ENCODE measurements at regions not wholly inside any gene's neighbourhood (a gene's known extent, or its start where the extent isn't known, plus 50 kb on each side); places are given as distances from the start of the nearest gene placed in this dataset.
"Not testable (repeated sequence)": the region's sequence is repeated elsewhere in the genome, so short reads cannot be mapped to it uniquely, and the experiment has no call there.

DNA sequence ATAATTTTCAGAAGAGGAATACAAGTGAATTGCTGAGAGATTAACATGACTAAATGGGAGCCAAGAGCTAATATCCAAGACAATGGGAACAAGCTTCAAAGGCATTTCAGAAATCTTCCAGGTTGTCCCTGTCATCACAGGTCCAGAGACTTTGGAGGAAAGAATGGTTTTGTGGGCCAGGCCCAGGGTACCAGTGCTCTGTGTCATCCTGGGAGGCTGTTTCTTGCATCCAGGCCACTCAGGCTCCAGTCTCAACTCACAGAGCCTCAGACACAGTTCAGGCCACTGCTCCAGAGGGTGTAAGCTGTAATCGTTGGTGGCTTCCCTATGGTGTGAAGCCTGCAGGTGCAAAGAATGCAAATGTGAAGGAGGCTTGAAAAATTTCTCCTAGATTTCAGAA lies 170.4 kb upstream of the NRG3 start:
- no peak overlapping the region for H3K4me3 Mint-ChIP-seq
- CTCF ChIA-PET = no interaction called here
- no peaks in the 10 kb centered on the region for H3K36me3 Mint-ChIP-seq
- no peaks in the 10 kb centered on the region for H3K9me3 Mint-ChIP-seq
- no peak for DNase-seq
- no peak overlapping the region for H3K27ac Mint-ChIP-seq
- no peaks in the 10 kb centered on the region for H3K4me1 Mint-ChIP-seq
- H3K27me3 Mint-ChIP-seq = no peaks in the 10 kb centered on the region

DNA sequence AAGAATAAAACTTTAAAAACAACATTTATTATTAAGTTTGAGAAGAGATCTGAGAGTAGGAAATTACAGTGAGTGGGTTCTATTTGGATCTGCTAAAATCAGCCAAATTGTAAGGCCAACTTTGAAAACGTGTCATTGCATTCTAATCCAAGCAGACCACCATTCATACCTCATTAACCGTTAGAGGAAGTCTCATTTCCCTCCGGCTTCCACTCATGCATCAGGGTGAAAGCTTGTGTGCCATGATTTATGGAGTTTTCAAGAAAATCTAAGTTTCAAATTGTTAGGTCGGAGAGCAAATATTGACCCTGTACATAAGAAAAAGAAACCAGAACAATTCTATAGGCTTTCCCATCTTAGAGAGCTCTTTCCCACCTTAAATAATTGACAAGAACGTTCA lies 166.6 kb upstream of the NRG3 start:
- no peak overlapping the region for H3K4me3 Mint-ChIP-seq
- CTCF ChIA-PET = no interaction called here
- no peak overlapping the region for H3K27ac Mint-ChIP-seq

DNA sequence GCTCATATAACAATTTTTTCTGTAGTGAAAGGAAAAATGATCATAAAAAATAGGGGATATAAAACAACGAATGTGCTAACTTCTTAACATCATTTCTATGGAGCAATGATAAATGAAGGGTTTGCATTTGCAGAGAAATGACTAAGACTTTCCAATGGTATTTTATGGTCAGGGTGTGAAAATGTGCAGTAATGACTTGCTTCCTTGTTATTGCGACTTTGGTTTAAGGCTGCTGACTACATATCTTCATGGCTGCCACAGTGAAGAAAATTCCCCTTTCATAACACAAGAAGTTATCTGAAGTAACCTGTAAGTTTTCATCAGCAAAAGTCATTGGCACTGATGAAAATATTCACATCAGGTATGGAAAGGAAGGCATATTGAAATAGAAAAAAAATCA lies 166.1 kb upstream of the NRG3 start:
- Mint-ChIP-seq H3K4me1 (no peaks in the 10 kb centered on the region), H3K27ac (no peak overlapping the region), H3K27me3 (no peaks in the 10 kb centered on the region), H3K9me3 (no peaks in the 10 kb centered on the region), H3K4me3 (no peak overlapping the region), H3K36me3 (no peaks in the 10 kb centered on the region)
- CTCF ChIA-PET = no interaction called here
- no peak for DNase-seq

More for the DNA sequence above, 166.6 kb upstream of the NRG3 start:
- no peaks in the 10 kb centered on the region for H3K9me3 Mint-ChIP-seq
- no peaks in the 10 kb centered on the region for H3K4me1 Mint-ChIP-seq
- no peaks in the 10 kb centered on the region for H3K36me3 Mint-ChIP-seq
- no peaks in the 10 kb centered on the region for H3K27me3 Mint-ChIP-seq
- DNase-seq = no peak

DNA sequence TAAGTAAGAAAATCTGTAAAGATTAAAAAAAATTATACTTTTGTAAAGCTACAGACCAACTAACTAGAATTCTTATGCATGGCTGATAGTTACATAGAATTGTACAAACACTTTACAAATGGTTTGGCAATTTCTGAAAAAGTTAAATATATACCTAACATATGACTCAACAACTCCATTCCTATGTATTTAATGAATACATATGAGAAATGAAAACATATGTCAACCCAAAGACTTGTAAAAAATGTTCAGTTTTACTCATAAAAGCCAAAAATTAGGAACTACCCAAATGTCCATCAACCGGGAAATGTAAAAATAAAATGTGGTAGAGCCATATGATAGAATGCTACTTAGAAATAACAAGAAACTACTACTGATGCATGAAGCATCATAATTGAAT lies 152.6 kb upstream of the NRG3 start:
- no peaks in the 10 kb centered on the region for H3K9me3 Mint-ChIP-seq
- no peak overlapping the region for H3K27ac Mint-ChIP-seq
- H3K4me3 Mint-ChIP-seq = no peak overlapping the region
- peaks cover 23% of the 10 kb centered on the region for H3K4me1 Mint-ChIP-seq
- no peak for DNase-seq
- H3K36me3 Mint-ChIP-seq = no peaks in the 10 kb centered on the region
- CTCF ChIA-PET = no interaction called here
- no peaks in the 10 kb centered on the region for H3K27me3 Mint-ChIP-seq

DNA sequence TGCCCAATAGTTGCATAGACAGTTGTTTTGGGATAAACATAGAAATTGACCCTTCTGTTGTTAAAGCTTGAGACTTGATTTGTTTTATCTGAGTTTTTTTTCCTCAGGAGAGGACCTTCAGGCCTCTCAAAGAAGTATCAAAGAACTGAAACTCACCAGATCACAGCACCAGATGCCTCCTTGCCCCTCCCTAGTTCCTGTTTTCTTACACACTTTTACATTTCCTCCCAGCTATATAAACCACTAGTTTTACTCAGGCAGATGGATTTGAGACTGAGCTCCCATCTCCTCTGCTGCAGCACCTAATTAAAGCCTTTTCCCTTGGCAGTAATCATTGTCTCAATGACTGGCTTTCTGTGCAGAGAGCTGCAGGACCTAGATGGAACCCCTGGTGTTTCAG lies 150.6 kb upstream of the NRG3 start:
- H3K4me3 Mint-ChIP-seq = no peak overlapping the region
- CTCF ChIA-PET = no interaction called here

DNA sequence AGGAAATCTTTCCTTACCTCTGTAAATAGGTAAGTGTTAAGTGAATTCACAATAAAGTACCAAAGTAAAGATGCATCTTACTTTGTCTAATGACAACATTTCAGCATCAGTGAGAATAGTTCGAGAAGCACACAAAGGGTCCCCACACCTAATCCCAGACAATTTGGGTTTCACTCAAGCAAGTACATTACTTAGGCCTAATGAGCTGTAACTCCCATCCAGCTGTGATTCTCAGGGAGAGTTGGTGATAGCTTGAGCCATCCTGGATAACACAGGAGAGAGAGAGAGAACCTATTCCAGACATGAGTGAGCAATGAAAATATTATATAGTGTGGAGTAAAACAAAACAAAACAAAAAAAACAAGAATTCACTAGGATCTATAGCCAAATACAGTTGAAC lies 149.1 kb upstream of the NRG3 start:
- no peak overlapping the region for H3K4me3 Mint-ChIP-seq
- no peaks in the 10 kb centered on the region for H3K36me3 Mint-ChIP-seq
- no peak overlapping the region for H3K27ac Mint-ChIP-seq
- peaks cover 2% of the 10 kb centered on the region for H3K9me3 Mint-ChIP-seq
- no peaks in the 10 kb centered on the region for H3K27me3 Mint-ChIP-seq
- CTCF ChIA-PET = no interaction called here
- peaks cover 27% of the 10 kb centered on the region for H3K4me1 Mint-ChIP-seq
- no peak for DNase-seq

More for the DNA sequence above, 150.6 kb upstream of the NRG3 start:
- Mint-ChIP-seq H3K27me3 (no peaks in the 10 kb centered on the region), H3K27ac (peak overlapping the region; percentile 86), H3K4me1 (peaks cover 27% of the 10 kb centered on the region), H3K36me3 (no peaks in the 10 kb centered on the region), H3K9me3 (peaks cover 2% of the 10 kb centered on the region)
- DNase-seq = peak; percentile 29

DNA sequence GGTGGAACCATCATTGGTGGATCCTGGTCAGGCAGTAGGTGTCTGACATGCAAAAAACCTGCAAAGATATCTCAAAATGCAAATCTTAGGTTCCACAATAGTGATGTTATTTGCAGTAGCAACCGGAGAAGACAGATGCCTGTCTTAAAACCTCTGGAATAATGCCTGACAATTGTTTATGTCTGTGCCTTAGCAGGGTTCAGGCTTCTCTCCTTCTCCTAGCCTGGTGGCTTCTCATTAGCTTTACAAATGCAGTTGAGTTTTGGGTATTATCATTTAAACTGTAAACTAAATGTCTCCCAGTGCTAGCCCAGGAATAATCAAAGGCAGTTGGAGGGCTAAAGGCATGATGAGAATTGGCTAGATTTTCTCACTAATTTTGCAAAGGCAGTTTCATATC lies 146.3 kb upstream of the NRG3 start:
- Mint-ChIP-seq H3K27ac (no peak overlapping the region), H3K36me3 (no peaks in the 10 kb centered on the region), H3K4me1 (peaks cover 28% of the 10 kb centered on the region), H3K27me3 (no peaks in the 10 kb centered on the region), H3K4me3 (no peak overlapping the region), H3K9me3 (peaks cover 5% of the 10 kb centered on the region)
- CTCF ChIA-PET = no interaction called here
- DNase-seq = no peak

DNA sequence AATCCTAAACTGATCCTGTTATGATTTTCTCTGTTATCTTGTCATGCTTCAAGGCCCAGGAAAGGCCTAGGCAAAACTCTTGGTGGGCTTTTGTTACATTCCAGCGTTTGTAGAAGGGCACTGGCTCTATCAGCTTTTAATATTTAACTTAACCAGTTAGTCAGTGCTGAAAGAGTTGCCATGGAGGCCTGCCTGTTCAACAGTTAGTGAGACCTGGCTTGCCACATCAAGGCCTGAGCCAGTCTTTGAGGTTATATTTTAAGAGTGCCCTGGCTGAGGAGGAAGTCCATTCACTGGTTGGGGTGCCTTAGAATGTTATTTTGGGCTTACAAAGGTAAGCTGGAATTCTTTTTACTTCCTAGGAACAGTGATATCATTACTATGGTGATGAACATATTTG lies 144.1 kb upstream of the NRG3 start:
- Mint-ChIP-seq H3K27me3 (no peaks in the 10 kb centered on the region), H3K4me3 (no peak overlapping the region), H3K9me3 (peaks cover 5% of the 10 kb centered on the region)

DNA sequence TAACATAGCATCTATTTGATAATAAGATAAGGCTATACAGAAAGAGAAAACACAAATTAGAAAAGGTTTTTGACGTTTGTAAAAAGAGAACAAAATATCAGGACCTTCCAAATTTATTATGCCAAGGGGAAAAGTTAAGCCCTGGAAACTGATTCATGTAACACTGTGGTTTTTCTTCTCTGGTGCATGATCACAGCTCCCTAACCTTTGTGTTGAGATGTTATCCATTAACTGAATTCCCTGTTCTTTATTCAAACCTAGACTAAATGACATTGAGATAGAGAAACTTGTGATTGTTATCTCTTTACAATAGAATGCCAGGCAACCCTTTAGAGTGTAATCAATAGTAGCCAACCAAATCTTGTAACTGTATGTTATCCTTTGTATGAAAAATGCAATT lies 141.5 kb upstream of the NRG3 start:
- Mint-ChIP-seq H3K27me3 (no peaks in the 10 kb centered on the region), H3K4me1 (peaks cover 4% of the 10 kb centered on the region), H3K9me3 (peaks cover 4% of the 10 kb centered on the region), H3K27ac (no peak overlapping the region), H3K4me3 (no peak overlapping the region), H3K36me3 (no peaks in the 10 kb centered on the region)
- CTCF ChIA-PET = no interaction called here
- no peak for DNase-seq

More for the DNA sequence above, 144.1 kb upstream of the NRG3 start:
- H3K36me3 Mint-ChIP-seq = no peaks in the 10 kb centered on the region
- no peak for DNase-seq
- H3K27ac Mint-ChIP-seq = no peak overlapping the region
- CTCF ChIA-PET = no interaction called here
- peaks cover 8% of the 10 kb centered on the region for H3K4me1 Mint-ChIP-seq

DNA sequence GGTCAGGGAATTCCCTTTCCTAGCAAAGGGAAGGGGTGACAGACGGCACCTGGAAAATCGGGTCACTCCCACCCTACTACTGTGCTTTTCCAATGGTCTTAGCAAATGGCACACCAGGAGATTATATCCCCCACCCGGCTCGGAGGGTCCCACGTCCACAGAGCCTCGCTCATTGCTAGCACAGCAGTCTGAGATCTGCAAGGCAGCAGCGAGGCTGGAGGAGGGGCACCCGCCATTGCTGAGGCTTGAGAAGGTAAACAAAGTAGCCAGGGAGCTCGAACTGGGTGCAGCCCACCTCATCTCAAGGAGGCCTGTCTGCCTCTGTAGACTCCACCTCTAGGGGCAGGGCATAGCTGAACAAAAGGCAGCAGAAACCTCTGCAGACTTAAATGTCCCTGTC lies 139.8 kb upstream of the NRG3 start:
- H3K27ac Mint-ChIP-seq, DNase-seq, H3K4me1 Mint-ChIP-seq, H3K9me3 Mint-ChIP-seq, H3K27me3 Mint-ChIP-seq, H3K36me3 Mint-ChIP-seq, H3K4me3 Mint-ChIP-seq, CTCF ChIA-PET: not testable (repeated sequence)

DNA sequence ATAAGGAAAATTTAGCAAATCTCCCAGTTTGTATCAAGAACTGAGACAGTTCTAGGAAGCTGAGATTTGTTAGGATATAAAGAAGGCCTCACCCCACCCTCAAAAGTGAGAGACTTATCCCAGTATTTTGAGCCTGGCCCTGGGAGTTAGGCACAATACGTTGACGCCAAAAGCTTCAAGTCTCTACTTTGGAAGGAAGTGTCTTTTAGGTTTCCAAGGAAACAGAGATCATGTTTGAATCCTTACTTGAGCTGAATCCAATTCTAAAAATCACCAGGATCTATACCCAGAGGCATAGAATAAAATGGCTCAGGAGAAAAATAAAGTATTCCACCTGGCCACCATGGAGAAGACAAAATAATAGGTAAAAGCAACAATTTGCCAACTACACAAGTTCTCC lies 115.9 kb upstream of the NRG3 start:
- Mint-ChIP-seq H3K27me3 (no peaks in the 10 kb centered on the region), H3K27ac (no peak overlapping the region), H3K36me3 (no peaks in the 10 kb centered on the region), H3K4me1 (no peaks in the 10 kb centered on the region), H3K9me3 (peaks cover 2% of the 10 kb centered on the region), H3K4me3 (no peak overlapping the region)
- CTCF ChIA-PET = no interaction called here
- no peak for DNase-seq

DNA sequence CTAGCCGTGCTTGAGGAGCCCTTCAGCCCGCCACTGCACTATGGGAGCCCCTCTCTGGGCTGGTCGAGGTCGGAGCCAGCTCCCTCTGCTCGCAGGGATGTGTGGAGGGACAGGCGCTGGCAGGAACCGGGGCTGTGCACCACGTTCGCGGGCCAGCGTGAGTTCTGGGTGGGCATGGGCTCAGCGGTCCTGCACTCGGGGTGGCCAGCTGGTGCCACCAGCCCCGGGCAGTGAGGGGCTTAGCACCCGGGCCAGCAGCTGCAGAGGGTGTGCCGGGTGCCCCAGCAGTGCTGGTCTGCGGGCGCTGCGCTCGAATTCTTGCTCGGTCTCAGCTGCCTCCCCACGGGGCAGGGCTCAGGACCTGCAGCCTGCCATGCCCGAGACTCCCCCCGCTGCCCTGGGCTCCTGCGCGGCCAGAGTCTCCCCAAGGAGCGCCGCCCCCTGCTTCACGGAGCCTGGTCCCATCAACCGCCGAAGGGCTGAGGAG lies 90.8 kb upstream of the NRG3 start:
- no peak overlapping the region for H3K27ac Mint-ChIP-seq
- CTCF ChIA-PET = no interaction called here

DNA sequence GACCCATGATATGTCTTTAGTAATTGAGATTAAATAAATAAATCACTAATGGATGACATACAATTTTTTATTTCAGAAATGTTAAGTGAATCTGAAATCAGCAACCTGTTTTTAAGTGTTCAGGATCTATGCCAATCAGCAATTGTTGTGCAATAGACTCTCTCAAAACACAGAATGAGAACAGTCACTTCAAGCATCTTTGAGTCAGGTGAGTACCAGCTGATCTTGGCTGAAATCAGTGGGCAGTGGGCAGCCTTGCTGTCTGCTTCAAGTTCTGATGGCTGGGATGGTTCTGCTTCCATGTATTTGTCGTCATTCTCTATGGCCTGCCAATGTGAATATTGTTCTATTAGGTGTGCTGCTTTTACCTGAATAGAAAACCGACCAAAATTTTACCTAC lies 82.3 kb upstream of the NRG3 start:
- Mint-ChIP-seq H3K4me1 (no peaks in the 10 kb centered on the region), H3K27ac (no peak overlapping the region), H3K27me3 (no peaks in the 10 kb centered on the region), H3K9me3 (no peaks in the 10 kb centered on the region), H3K36me3 (no peaks in the 10 kb centered on the region), H3K4me3 (no peak overlapping the region)
- CTCF ChIA-PET = no interaction called here
- no peak for DNase-seq

More for the DNA sequence above, 90.8 kb upstream of the NRG3 start:
- Mint-ChIP-seq H3K4me3 (no peak overlapping the region), H3K36me3 (no peaks in the 10 kb centered on the region), H3K4me1 (no peaks in the 10 kb centered on the region), H3K9me3 (peaks cover 7% of the 10 kb centered on the region), H3K27me3 (no peaks in the 10 kb centered on the region)
- DNase-seq = no peak

DNA sequence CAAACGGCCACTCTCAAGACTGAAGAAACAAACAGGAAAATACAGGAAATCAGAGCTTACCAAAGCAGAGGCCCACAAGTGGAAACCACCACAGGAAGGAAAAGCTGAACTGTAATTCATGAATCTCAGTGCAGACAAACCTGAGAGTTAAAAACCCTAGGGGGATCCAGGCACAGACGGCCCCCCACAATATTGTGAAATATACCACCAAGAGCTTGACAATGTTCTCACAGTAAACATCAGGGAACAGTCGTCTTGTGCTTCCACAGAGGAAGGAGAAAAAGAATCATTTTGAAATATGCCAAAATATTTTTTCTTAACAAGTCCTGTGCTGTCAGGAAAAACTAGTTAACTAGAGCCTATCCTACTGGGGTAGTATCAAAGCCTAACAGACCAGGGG lies 68.2 kb upstream of the NRG3 start:
- peaks cover 4% of the 10 kb centered on the region for H3K9me3 Mint-ChIP-seq
- no peak overlapping the region for H3K27ac Mint-ChIP-seq
- H3K36me3 Mint-ChIP-seq = no peaks in the 10 kb centered on the region
- no peak overlapping the region for H3K4me3 Mint-ChIP-seq
- no peaks in the 10 kb centered on the region for H3K27me3 Mint-ChIP-seq
- no peak for DNase-seq
- no peaks in the 10 kb centered on the region for H3K4me1 Mint-ChIP-seq
- CTCF ChIA-PET = interaction anchor here (0.9 kb wide), 1 partner anchor 8 kb away, joined by 3 read pairs; no protein-coding TSS in a partner anchor

DNA sequence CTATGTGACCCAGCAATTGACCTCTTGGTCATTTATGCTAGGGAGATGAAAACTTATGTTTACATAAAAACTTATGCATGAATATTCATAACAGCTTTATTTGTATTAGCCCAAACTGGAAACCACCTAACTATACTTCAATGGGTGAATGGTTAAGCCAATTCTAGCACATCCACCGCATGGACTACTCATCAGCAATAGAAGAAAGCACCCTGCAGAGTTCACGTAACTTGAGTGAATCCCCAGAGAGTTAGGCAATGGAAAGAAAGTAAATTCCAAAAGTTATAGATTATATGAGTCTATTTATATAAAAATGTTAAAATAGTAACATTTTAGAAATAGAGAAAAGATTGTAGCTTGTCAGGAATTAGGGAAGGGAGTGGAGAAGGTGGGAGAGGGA lies 60.2 kb upstream of the NRG3 start:
- Mint-ChIP-seq H3K27ac (no peak overlapping the region), H3K9me3 (no peaks in the 10 kb centered on the region), H3K4me1 (no peaks in the 10 kb centered on the region)

DNA sequence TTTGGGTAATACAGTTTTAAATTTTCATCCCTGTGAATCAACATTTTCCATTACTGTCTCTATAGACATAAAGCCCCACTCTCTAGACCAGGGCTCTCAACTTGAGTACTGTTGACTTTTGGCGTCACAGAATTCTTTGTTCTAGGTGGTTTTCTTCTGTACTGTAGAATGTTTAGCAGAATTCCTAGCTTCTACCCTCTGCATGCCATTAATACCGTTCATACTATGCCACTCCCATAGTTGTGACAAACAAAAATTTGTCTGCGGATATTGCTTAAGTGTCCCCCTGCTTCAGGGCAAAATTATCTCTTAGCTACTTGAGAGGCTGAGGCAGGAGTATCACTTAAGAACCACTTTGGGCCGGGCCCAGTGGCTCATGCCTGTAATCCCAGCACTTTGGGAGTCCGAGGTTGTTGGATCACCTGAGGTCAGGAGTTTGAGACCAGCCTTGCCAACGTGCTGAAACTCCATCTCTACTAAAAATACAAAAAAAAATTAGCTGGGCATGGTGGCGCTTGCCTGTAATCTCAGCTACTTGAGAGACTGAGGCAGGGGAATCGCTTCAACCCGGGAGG lies 57.3 kb upstream of the NRG3 start:
- Mint-ChIP-seq H3K36me3 (no peaks in the 10 kb centered on the region), H3K4me1 (no peaks in the 10 kb centered on the region), H3K27ac (no peak overlapping the region), H3K4me3 (no peak overlapping the region), H3K9me3 (no peaks in the 10 kb centered on the region), H3K27me3 (no peaks in the 10 kb centered on the region)
- DNase-seq = no peak
- CTCF ChIA-PET = no interaction called here

More for the DNA sequence above, 60.2 kb upstream of the NRG3 start:
- Mint-ChIP-seq H3K4me3 (no peak overlapping the region), H3K27me3 (no peaks in the 10 kb centered on the region), H3K36me3 (no peaks in the 10 kb centered on the region)
- DNase-seq = no peak
- CTCF ChIA-PET = no interaction called here

All from activated naive CD4-positive, alpha-beta T cell treated with anti-CD3 and anti-CD28 coated beads, Interleukin-2, amount 10 ng/mL, durations not matched to agents 7 days and 5 days (primary cell).